ENCODE measurements at regions not wholly inside any gene's neighbourhood (a gene's known extent, or its start where the extent isn't known, plus 50 kb on each side); places are given as distances from the start of the nearest gene placed in this dataset.
"Not testable (repeated sequence)": the region's sequence is repeated elsewhere in the genome, so short reads cannot be mapped to it uniquely, and the experiment has no call there.

DNA sequence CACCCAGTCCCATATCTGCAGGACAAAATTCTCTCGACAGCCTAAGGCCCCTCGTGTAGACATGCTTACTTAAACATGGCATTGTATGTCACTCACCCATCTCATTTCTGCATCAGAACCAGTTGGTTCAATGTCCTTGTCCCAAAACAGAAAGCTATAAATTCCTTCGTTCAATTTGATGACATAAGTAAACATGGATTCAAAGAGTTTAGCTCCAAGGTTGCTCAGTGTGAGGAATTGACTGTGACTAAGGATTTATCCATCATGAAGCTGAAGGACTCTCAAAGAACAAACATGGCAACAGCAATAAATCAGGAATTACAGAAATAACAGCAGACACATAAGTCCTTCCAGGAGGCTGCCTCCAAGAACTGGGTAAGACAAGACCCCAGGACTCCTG is 237.2 kb downstream of the TOMM20 start:
- Histone ChIP-seq H3K4me3 (ENCODE audit: control insufficient read depth in 1 of 7, extremely low read depth in 1 of 7, insufficient read depth in 4 of 7, low read depth in 2 of 7, low read length in 6 of 7) (no peak overlapping the region), H3K4me1 (ENCODE audit: control extremely low read depth in 1 of 4, control insufficient read depth in 4 of 4, insufficient read depth in 4 of 4, low read length in 3 of 4) (peaks cover 10 to 78% (median 40%) of the 10 kb centered on the region in 4 experiments), H3K27ac (ENCODE audit: insufficient read depth in 1 of 2, low read depth in 1 of 2, low read length in 2 of 2, poor library complexity in 1 of 2, severe bottlenecking in 2 of 2) (no peak overlapping the region), H3K27me3 (replicated peaks in 2 of 5; ENCODE audit: control insufficient read depth in 4 of 5, insufficient read depth in 5 of 5, low read length in 4 of 5) (no peaks in the 10 kb centered on the region), H3K36me3 (ENCODE audit: control insufficient read depth in 4 of 4, insufficient read depth in 4 of 4, low read length in 3 of 4) (no peaks in the 10 kb centered on the region), H3K9me3 (ENCODE audit: control extremely low read depth in 1 of 5, control insufficient read depth in 4 of 5, insufficient read depth in 2 of 5, low read depth in 1 of 5, low read length in 4 of 5) (no peaks in the 10 kb centered on the region)
- ChIA-PET POLR2A (no interaction called here), CTCF (interaction anchor here (0.8 to 2.0 kb wide), 8 partner anchors 11 to 272 kb away, joined by 3 to 8 read pairs (median 3); no protein-coding TSS in a partner anchor)
- DNase-seq, result no peak
- WGBS (ENCODE audit: insufficient coverage), result 97% methylated on average over 3 of the region's 3 CpGs

DNA sequence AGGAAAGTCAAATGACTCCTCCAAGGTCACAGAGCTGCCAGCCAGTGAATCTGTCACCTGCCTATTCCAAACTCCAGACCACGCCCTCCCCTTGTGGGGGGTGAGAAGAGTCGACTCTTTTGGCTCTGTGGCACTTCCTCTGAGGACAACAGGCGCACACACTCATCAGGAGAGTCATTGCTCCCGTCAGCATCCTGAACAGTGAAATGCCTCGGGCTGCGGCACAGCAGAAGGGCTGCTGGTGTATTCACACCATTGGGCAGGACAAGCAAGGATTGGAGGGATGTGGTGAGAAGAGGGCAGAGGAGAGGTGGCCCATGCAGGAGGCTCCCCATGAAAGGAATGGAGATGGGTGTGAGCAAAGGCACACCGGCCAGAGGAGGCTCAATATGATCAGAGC is 239.0 kb downstream of the TOMM20 start:
- Histone ChIP-seq H3K27ac (ENCODE audit: insufficient read depth in 1 of 2, low read depth in 1 of 2, low read length in 2 of 2, poor library complexity in 1 of 2, severe bottlenecking in 2 of 2) (no peak overlapping the region), H3K4me1 (ENCODE audit: control extremely low read depth in 1 of 4, control insufficient read depth in 4 of 4, insufficient read depth in 4 of 4, low read length in 3 of 4) (peaks cover 9 to 88% (median 43%) of the 10 kb centered on the region in 4 experiments), H3K36me3 (ENCODE audit: control insufficient read depth in 4 of 4, insufficient read depth in 4 of 4, low read length in 3 of 4) (no peaks in the 10 kb centered on the region), H3K9me3 (ENCODE audit: control extremely low read depth in 1 of 5, control insufficient read depth in 4 of 5, insufficient read depth in 2 of 5, low read depth in 1 of 5, low read length in 4 of 5) (no peaks in the 10 kb centered on the region), H3K27me3 (replicated peaks in 2 of 5; ENCODE audit: control insufficient read depth in 4 of 5, insufficient read depth in 5 of 5, low read length in 4 of 5) (no peaks in the 10 kb centered on the region), H3K4me3 (ENCODE audit: control insufficient read depth in 1 of 7, extremely low read depth in 1 of 7, insufficient read depth in 4 of 7, low read depth in 2 of 7, low read length in 6 of 7) (no peak overlapping the region)
- DNase-seq, result no peak
- ChIA-PET POLR2A (no interaction called here), CTCF (interaction anchor here (1.3 kb wide), 1 partner anchor 9 kb away, joined by 3 read pairs; no protein-coding TSS in a partner anchor)
- WGBS (ENCODE audit: insufficient coverage), result 87% methylated on average over 4 of the region's 7 CpGs

DNA sequence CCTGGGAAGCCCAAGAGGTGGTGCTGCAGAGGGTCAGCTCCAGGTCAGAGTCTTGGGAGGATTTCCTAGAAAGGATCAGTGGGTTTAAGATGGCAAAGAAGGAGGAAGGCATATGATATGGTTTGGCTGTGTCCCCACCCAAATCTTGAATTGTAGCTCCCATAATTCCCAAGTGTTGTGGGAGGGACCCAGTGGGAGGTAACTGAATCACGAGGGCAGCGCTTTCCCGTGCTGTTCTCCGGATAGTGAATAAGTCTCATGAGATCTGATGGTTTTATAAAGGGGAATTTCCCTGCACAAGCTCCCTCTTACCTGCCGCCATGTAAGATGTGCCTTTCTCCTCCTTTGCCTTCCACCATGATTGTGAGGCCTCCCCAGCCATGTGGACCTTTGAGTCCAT is 240.4 kb downstream of the TOMM20 start:
- H3K27ac ChIP-seq (ENCODE audit: insufficient read depth in 1 of 2, low read depth in 1 of 2, low read length in 2 of 2, poor library complexity in 1 of 2, severe bottlenecking in 2 of 2); H3K4me3 ChIP-seq (ENCODE audit: control insufficient read depth in 1 of 7, extremely low read depth in 1 of 7, insufficient read depth in 4 of 7, low read depth in 2 of 7, low read length in 6 of 7); H3K9me3 ChIP-seq (ENCODE audit: control extremely low read depth in 1 of 5, control insufficient read depth in 4 of 5, insufficient read depth in 2 of 5, low read depth in 1 of 5, low read length in 4 of 5); H3K36me3 ChIP-seq (ENCODE audit: control insufficient read depth in 4 of 4, insufficient read depth in 4 of 4, low read length in 3 of 4); H3K27me3 ChIP-seq (replicated peaks in 2 of 5; ENCODE audit: control insufficient read depth in 4 of 5, insufficient read depth in 5 of 5, low read length in 4 of 5); DNase-seq; POLR2A ChIA-PET: not testable (repeated sequence)
- WGBS (ENCODE audit: insufficient coverage), result no CpG with 5 or more reads among the region's 5 CpGs
- CTCF ChIA-PET, result interaction anchor here (1.0 kb wide), 1 partner anchor 23 kb away, joined by 3 read pairs; no protein-coding TSS in a partner anchor
- peaks cover 0 to 89% (median 43%) of the 10 kb centered on the region in 4 experiments for H3K4me1 ChIP-seq (ENCODE audit: control extremely low read depth in 1 of 4, control insufficient read depth in 4 of 4, insufficient read depth in 4 of 4, low read length in 3 of 4)

DNA sequence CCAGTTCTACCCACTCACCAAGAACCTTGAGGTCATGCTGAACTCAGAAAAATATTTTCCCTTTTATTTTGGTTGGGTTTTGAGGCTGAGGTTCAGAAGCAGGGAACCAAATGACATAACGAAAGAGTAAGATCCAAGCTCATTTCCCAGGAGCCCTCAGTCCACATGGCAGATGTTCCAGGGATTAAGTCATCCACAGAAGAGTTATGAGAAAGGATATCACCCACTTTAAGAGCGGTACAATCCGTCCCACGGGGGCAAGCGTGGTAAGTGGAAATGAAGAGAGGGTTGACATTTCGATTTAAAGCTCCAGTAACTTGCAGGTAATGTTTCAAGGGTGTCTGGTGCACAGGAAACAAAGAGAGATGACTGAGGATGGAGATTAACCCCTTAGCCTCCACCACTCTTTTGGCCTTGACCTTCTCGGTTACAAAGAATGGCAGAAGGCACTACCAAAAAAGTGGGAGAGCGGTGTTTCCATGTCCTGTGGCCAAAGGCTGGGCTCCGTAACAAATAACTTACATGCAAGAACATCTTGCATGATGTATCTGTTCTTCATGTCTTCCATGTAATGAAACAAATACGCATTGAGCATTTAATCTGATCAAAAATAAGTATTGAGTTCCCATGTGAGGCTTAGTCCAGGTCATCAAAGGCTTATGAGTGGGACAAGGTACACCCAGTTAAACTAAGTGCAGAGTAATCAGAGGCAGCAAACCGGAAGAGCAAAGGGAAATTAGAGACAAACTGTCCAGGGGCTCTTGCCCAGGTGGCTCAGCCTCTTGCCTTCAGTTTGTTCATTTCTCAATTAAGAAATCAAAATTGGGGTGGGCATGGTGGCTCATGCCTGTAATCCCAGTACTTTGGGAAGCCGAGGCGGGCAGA is 241.4 kb downstream of the TOMM20 start:
- Histone ChIP-seq H3K36me3 (ENCODE audit: control insufficient read depth in 4 of 4, insufficient read depth in 4 of 4, low read length in 3 of 4) (no peaks in the 10 kb centered on the region), H3K4me3 (ENCODE audit: control insufficient read depth in 1 of 7, extremely low read depth in 1 of 7, insufficient read depth in 4 of 7, low read depth in 2 of 7, low read length in 6 of 7) (no peak overlapping the region), H3K27ac (ENCODE audit: insufficient read depth in 1 of 2, low read depth in 1 of 2, low read length in 2 of 2, poor library complexity in 1 of 2, severe bottlenecking in 2 of 2) (no peak overlapping the region), H3K4me1 (ENCODE audit: control extremely low read depth in 1 of 4, control insufficient read depth in 4 of 4, insufficient read depth in 4 of 4, low read length in 3 of 4) (peaks cover 0 to 89% (median 50%) of the 10 kb centered on the region in 4 experiments), H3K9me3 (ENCODE audit: control extremely low read depth in 1 of 5, control insufficient read depth in 4 of 5, insufficient read depth in 2 of 5, low read depth in 1 of 5, low read length in 4 of 5) (no peaks in the 10 kb centered on the region), H3K27me3 (replicated peaks in 2 of 5; ENCODE audit: control insufficient read depth in 4 of 5, insufficient read depth in 5 of 5, low read length in 4 of 5) (no peaks in the 10 kb centered on the region)
- DNase-seq, result no peak
- 93% methylated on average over 4 of the region's 13 CpGs for WGBS (ENCODE audit: insufficient coverage)
- ChIA-PET CTCF (interaction anchor here (1.2 to 1.7 kb wide), 2 partner anchors 11 to 271 kb away, joined by 3 to 4 read pairs; no protein-coding TSS in a partner anchor), POLR2A (interaction anchor here (0.7 kb wide), 1 partner anchor 94 kb away, joined by 3 read pairs; no protein-coding TSS in a partner anchor)

DNA sequence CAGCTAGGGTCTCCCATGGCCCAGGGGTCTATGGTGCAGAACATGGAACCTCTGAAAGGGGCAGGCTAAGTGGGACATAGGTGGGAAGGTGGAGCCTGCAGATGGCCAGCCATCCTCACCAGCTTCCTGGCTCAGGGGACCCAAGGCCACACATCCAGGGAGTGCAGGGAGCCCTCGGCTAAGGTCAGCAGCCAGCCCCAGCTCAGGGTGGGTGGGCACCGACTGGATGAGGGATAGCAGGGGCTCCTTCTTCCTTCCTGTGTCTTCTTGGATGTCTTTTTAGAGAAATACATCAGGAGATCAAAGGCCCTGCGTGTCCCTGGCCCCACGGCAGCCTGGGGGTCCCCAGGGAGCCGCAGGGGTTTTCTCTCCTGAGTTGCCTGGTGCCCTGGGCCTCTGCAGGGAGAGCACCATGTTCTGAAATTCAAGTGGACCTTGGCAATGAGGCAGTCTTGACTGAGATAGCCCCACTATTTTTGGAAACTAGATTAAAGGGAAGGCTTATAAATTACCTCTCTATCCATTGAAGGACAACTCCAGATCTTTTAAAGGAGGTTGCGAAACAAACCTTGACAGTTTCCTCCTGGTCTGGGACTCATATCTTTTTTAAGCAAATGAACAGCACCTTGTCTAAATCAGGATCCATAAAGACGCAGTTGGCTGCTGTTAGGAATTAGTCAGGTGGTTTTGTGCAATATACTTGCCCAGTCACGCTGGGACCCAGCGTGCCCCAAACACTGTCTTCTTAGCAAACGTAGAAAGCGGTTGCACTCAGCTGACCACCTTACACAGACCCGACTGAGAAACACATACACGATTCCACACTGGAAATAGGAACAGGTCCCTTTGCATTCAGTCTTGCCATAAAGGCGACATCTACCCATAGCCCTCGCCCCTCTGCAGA is 242.3 kb downstream of the TOMM20 start:
- Histone ChIP-seq H3K36me3 (ENCODE audit: control insufficient read depth in 4 of 4, insufficient read depth in 4 of 4, low read length in 3 of 4) (no peaks in the 10 kb centered on the region), H3K4me3 (ENCODE audit: control insufficient read depth in 1 of 7, extremely low read depth in 1 of 7, insufficient read depth in 4 of 7, low read depth in 2 of 7, low read length in 6 of 7) (no peak overlapping the region), H3K27ac (ENCODE audit: insufficient read depth in 1 of 2, low read depth in 1 of 2, low read length in 2 of 2, poor library complexity in 1 of 2, severe bottlenecking in 2 of 2) (no peak overlapping the region), H3K27me3 (replicated peaks in 2 of 5; ENCODE audit: control insufficient read depth in 4 of 5, insufficient read depth in 5 of 5, low read length in 4 of 5) (no peaks in the 10 kb centered on the region), H3K4me1 (ENCODE audit: control extremely low read depth in 1 of 4, control insufficient read depth in 4 of 4, insufficient read depth in 4 of 4, low read length in 3 of 4) (peaks cover 3 to 90% (median 58%) of the 10 kb centered on the region in 4 experiments), H3K9me3 (ENCODE audit: control extremely low read depth in 1 of 5, control insufficient read depth in 4 of 5, insufficient read depth in 2 of 5, low read depth in 1 of 5, low read length in 4 of 5) (no peaks in the 10 kb centered on the region)
- CTCF ChIA-PET, result interaction anchor here (0.5 to 1.7 kb wide), 5 partner anchors 7 to 270 kb away, joined by 3 to 4 read pairs (median 3); no protein-coding TSS in a partner anchor
- no peak for DNase-seq
- POLR2A ChIA-PET, result interaction anchor here (0.7 kb wide), 1 partner anchor 95 kb away, joined by 3 read pairs; no protein-coding TSS in a partner anchor
- WGBS (ENCODE audit: insufficient coverage), result 88% methylated on average over 14 of the region's 15 CpGs

DNA sequence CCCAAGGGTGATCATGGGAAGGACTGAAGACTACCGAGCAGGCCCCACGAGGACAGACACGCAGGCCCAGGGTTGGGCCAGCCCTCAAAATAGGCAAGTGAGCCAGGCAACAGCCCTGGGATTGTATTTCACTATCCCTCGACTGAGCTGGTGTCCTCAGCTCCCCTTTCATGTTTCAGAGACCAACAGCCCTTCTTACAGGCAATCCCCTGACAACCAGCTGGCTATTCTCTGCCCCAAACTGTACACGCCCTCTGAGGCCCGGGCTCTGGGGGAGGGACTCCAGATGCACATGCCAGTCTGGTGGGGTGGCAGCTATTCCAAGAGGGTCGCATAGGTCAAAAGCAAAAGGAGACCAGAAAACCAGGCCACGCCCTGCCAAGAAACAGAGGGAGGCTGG is 243.0 kb downstream of the TOMM20 start:
- H3K27me3 ChIP-seq (replicated peaks in 2 of 5; ENCODE audit: control insufficient read depth in 4 of 5, insufficient read depth in 5 of 5, low read length in 4 of 5), result no peaks in the 10 kb centered on the region
- POLR2A ChIA-PET, result no interaction called here
- H3K4me3 ChIP-seq (ENCODE audit: control insufficient read depth in 1 of 7, extremely low read depth in 1 of 7, insufficient read depth in 4 of 7, low read depth in 2 of 7, low read length in 6 of 7), result no peak overlapping the region
- CTCF ChIA-PET, result interaction anchor here (0.5 to 1.7 kb wide), 4 partner anchors 8 to 63 kb away, joined by 3 to 4 read pairs (median 3); no protein-coding TSS in a partner anchor
- H3K27ac ChIP-seq (ENCODE audit: insufficient read depth in 1 of 2, low read depth in 1 of 2, low read length in 2 of 2, poor library complexity in 1 of 2, severe bottlenecking in 2 of 2), result no peak overlapping the region
- no peak for DNase-seq
- H3K9me3 ChIP-seq (ENCODE audit: control extremely low read depth in 1 of 5, control insufficient read depth in 4 of 5, insufficient read depth in 2 of 5, low read depth in 1 of 5, low read length in 4 of 5), result no peaks in the 10 kb centered on the region
- peaks cover 6 to 90% (median 59%) of the 10 kb centered on the region in 4 experiments for H3K4me1 ChIP-seq (ENCODE audit: control extremely low read depth in 1 of 4, control insufficient read depth in 4 of 4, insufficient read depth in 4 of 4, low read length in 3 of 4)
- no peaks in the 10 kb centered on the region for H3K36me3 ChIP-seq (ENCODE audit: control insufficient read depth in 4 of 4, insufficient read depth in 4 of 4, low read length in 3 of 4)
- 92% methylated on average over 8 of the region's 8 CpGs for WGBS (ENCODE audit: insufficient coverage)
